GM12878 (cell line): ENCODE measurements at regions not wholly inside any gene's neighbourhood (a gene's known extent, or its start where the extent isn't known, plus 50 kb on each side); places are given as distances from the start of the nearest gene placed in this dataset.

Experiments used
- ATAC-seq: fragments of 200-7000 bp; cut with Tn5 transposase; 3 replicates; pipeline ENCODE4 v1.9.1; 2020; ENCODE audit warnings: mild to moderate bottlenecking, moderate library complexity
- BruUV-seq: library from RNA; stranded (reverse); fragments of 400-500 nt; replicated peaks from 2 replicates; lab custom pipeline; 2021; lab: Mats Ljungman, UMichigan
- CTCF ChIA-PET: fragments of 300-600 bp; sonication (Branson Sonifier 250); formaldehyde crosslinking; extraction: SDS; loops from one replicate; lab custom pipeline; 2021; ENCODE audit warnings: inconsistent platforms; lab: Yijun Ruan, JAX
- POLR2A ChIA-PET: fragments of 350-600 bp; formaldehyde crosslinking; extraction: SDS; loops from one replicate; lab custom pipeline; 2021; ENCODE audit warnings: inconsistent platforms; lab: Charles Lee
- RAD21 ChIA-PET: fragments of 300-600 bp; sonication (Branson Sonifier 250); formaldehyde crosslinking; loops from one replicate; lab custom pipeline; 2023; ENCODE audit warnings: antibody characterized with exemption; ENCODE audit not compliant: unreplicated experiment; lab: Charles Lee
- SMC1A ChIA-PET: fragments of 300-600 bp; sonication (Branson Sonifier 250); formaldehyde crosslinking; loops from one replicate; lab custom pipeline; 2023; ENCODE audit not compliant: unreplicated experiment, uncharacterized antibody; lab: Charles Lee
- DNase-seq: peaks from one replicate; pipeline ENCODE4 v3.0.0-alpha.2; 2011; ENCODE audit warnings: low read depth, low spot score
- FAIRE-seq: peaks from 3 replicates; lab custom pipeline; 2011; peaks lifted over from hg19 to GRCh38; lab: Jason Lieb, UNC
- H2AFZ ChIP-seq: 2 replicates; pipeline ENCODE4 v1.6.0; 2011; ENCODE audit warnings: low read depth, low read length, control low read depth; ENCODE audit not compliant: control insufficient read depth
- H3K27ac ChIP-seq: 2 replicates; pipeline ENCODE4 v1.5.1; 2011; ENCODE audit warnings: control low read depth; ENCODE audit not compliant: control insufficient read depth, insufficient read depth
- H3K27me3 ChIP-seq, 2 experiments: replicated peaks in 1 of 2; 2 replicates each; pipeline versions ENCODE4 v1.6.0 to v1.6.1; 2011; ENCODE audit warnings: low read length in 1 of 2; ENCODE audit not compliant: control insufficient read depth in 2 of 2, insufficient read depth in 2 of 2
- H3K36me3 ChIP-seq, 2 experiments: 2 replicates each; pipeline ENCODE4 v1.5.1; 2011; ENCODE audit warnings: low read length in 1 of 2; ENCODE audit not compliant: control insufficient read depth in 2 of 2, insufficient read depth in 2 of 2
- H3K4me1 ChIP-seq: 2 replicates; pipeline ENCODE4 v1.6.1; 2011; ENCODE audit warnings: mild to moderate bottlenecking, low read length, moderate library complexity, mixed read lengths; ENCODE audit not compliant: control insufficient read depth, insufficient read depth
- H3K4me2 ChIP-seq: 2 replicates; pipeline ENCODE4 v1.6.0; 2011; ENCODE audit warnings: control low read depth; ENCODE audit not compliant: control insufficient read depth, insufficient read depth
- H3K4me3 ChIP-seq: fragments of 200-600 bp; sonication (generic); 2 replicates; pipeline ENCODE4 v1.5.1; 2016
- H3K79me2 ChIP-seq: 2 replicates; pipeline ENCODE4 v1.6.0; 2011; ENCODE audit warnings: low read length; ENCODE audit not compliant: control insufficient read depth, insufficient read depth
- H3K9ac ChIP-seq: 2 replicates; pipeline ENCODE4 v1.8.0; 2011; ENCODE audit warnings: low read length, control low read depth, mixed read lengths; ENCODE audit not compliant: control insufficient read depth, insufficient read depth
- H3K9me3 ChIP-seq: replicated peaks from 3 replicates; pipeline ENCODE4 v1.5.1; 2011; ENCODE audit warnings: mild to moderate bottlenecking, low read length; ENCODE audit not compliant: control insufficient read depth, insufficient read depth
- H4K20me1 ChIP-seq: 2 replicates; pipeline ENCODE4 v1.6.0; 2011; ENCODE audit not compliant: control insufficient read depth, insufficient read depth
- CEBPB ChIP-seq, 2 experiments: fragments of 150-350 bp in 1 of 2; IDR thresholded peaks; 2 replicates each; pipeline ENCODE4 v1.6.1; 2012 to 2014; ENCODE audit warnings: low read depth in 2 of 2, low read length in 2 of 2, borderline replicate concordance in 1 of 2, inconsistent platforms in 1 of 2
- DPF2 ChIP-seq: fragments of 450-650 bp; IDR thresholded peaks from 2 replicates; pipeline ENCODE4 v1.6.1; 2017; ENCODE audit warnings: mild to moderate bottlenecking
- EED ChIP-seq: sonication (generic); IDR thresholded peaks from 2 replicates; pipeline ENCODE4 v1.6.1; 2016; ENCODE audit warnings: antibody characterized with exemption, low read depth
- NFIC ChIP-seq: IDR thresholded peaks from 2 replicates; pipeline ENCODE4 v1.6.1; 2012; ENCODE audit warnings: low read depth, mild to moderate bottlenecking, inconsistent platforms, low read length, moderate library complexity
- NFYB ChIP-seq: IDR thresholded peaks from 2 replicates; pipeline ENCODE4 v1.6.1; 2011; ENCODE audit warnings: low read depth, mild to moderate bottlenecking, low read length, improper control_type of control experiment, moderate library complexity; ENCODE audit not compliant: insufficient read depth
- NR2C2 ChIP-seq: IDR thresholded peaks from 2 replicates; pipeline ENCODE4 v1.6.1; 2011; ENCODE audit warnings: borderline replicate concordance, low read depth; ENCODE audit not compliant: control insufficient read depth, insufficient read length
- PAX5 ChIP-seq: IDR thresholded peaks from 2 replicates; pipeline ENCODE4 v1.6.1; 2011; ENCODE audit warnings: low read depth, low read length, borderline replicate concordance
- POLR2A ChIP-seq: IDR thresholded peaks from 2 replicates; pipeline ENCODE4 v1.6.1; 2011; ENCODE audit warnings: low read depth, mild to moderate bottlenecking, low read length
- RFX5 ChIP-seq: IDR thresholded peaks from 2 replicates; pipeline ENCODE4 v1.6.1; 2011; ENCODE audit warnings: low read depth, low read length, improper control_type of control experiment
- SREBF2 ChIP-seq: IDR thresholded peaks from 2 replicates; pipeline ENCODE4 v1.6.1; 2012; ENCODE audit warnings: mild to moderate bottlenecking, low read length
- TCF12 ChIP-seq: IDR thresholded peaks from 2 replicates; pipeline ENCODE4 v1.6.1; 2011; ENCODE audit warnings: low read depth, mild to moderate bottlenecking, low read length
- WGBS: methylation state at CpG from one replicate; pipeline ENCODE4 v1.1.6; 2016; ENCODE audit warnings: low lambda C conversion rate; ENCODE audit not compliant: insufficient replicate concordance, insufficient coverage; ENCODE audit errors: missing lambda C conversion rate; 5-methylcytosine and 5-hydroxymethylcytosine counted together
- in situ Hi-C: fragments of 300-500 bp; cut with MboI; formaldehyde crosslinking; loops from 9 replicates; pipeline ENCODE4 v1.14.3; 2018; ENCODE audit warnings: mixed read lengths
- intact Hi-C: fragments of 100-400 bp; cut with micrococcal nuclease; formaldehyde crosslinking; loops from one replicate; pipeline ENCODE4 v1.14.2; 2022; ENCODE audit not compliant: unreplicated experiment
- TF ChIP-seq, protein P1 (sequence below): fragments of 450-650 bp; formaldehyde crosslinking; IDR thresholded peaks from 2 replicates; pipeline ENCODE4 v1.5.0; 2022; ENCODE audit warnings: mild to moderate bottlenecking, missing genetic modification characterization
- TF ChIP-seq, protein P2 (sequence below): fragments of 450-650 bp; IDR thresholded peaks from 2 replicates; pipeline ENCODE4 v1.6.1; 2016; ENCODE audit warnings: mild to moderate bottlenecking

GRCh38 chr9:82260691-82261090 is 272.1 kb downstream of the SPATA31D1 start (continued):
- TF ChIP-seq CEBPB (IDR thresholded peaks at IDR 0.05; ENCODE audit: borderline replicate concordance in 1 of 2, low read depth in 2 of 2, low read length in 2 of 2) (no peak), NFYB (no peak), SREBF2 (no peak), NFIC (no peak), POLR2A (no peak)
- TF ChIP-seq, protein P1, sequence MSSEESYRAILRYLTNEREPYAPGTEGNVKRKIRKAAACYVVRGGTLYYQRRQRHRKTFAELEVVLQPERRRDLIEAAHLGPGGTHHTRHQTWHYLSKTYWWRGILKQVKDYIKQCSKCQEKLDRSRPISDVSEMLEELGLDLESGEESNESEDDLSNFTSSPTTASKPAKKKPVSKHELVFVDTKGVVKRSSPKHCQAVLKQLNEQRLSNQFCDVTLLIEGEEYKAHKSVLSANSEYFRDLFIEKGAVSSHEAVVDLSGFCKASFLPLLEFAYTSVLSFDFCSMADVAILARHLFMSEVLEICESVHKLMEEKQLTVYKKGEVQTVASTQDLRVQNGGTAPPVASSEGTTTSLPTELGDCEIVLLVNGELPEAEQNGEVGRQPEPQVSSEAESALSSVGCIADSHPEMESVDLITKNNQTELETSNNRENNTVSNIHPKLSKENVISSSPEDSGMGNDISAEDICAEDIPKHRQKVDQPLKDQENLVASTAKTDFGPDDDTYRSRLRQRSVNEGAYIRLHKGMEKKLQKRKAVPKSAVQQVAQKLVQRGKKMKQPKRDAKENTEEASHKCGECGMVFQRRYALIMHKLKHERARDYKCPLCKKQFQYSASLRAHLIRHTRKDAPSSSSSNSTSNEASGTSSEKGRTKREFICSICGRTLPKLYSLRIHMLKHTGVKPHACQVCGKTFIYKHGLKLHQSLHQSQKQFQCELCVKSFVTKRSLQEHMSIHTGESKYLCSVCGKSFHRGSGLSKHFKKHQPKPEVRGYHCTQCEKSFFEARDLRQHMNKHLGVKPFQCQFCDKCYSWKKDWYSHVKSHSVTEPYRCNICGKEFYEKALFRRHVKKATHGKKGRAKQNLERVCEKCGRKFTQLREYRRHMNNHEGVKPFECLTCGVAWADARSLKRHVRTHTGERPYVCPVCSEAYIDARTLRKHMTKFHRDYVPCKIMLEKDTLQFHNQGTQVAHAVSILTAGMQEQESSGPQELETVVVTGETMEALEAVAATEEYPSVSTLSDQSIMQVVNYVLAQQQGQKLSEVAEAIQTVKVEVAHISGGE: no peak

DNA sequence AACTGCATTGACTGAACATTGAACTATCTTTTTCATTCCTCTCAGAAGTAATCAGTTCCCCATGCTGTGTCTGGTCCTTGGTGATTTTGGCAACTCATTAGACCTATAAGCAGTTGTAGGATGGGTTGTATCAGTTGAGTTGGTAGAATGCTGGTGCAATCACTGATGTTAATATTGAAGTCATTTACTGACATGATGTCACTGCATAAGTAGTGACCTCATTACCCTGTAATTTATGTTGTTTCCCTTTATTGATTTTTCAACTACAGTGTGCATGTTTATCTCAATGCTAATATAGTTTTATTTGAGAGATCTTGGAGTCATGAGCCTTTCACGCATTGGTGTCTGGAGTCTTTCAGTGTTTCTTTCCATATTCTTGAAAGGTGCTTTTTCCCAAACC is 275.0 kb downstream of the SPATA31D1 start:
- FAIRE-seq: no peak
- Histone ChIP-seq H3K4me3 (no peak overlapping the region), H3K27ac (no peak overlapping the region)
- intact Hi-C loops: no loop called here
- no peak for DNase-seq
- WGBS: 0% methylated on average over 1 of the region's 1 CpG
- POLR2A ChIA-PET: no interaction called here
- ATAC-seq: no peak
- no TSS peak for BruUV-seq
- TF ChIP-seq RFX5 (no peak), EED (no peak), PAX5 (no peak), NR2C2 (no peak), DPF2 (no peak), TCF12 (no peak)
- TF ChIP-seq, protein P1: no peak
- TF ChIP-seq, protein P2, sequence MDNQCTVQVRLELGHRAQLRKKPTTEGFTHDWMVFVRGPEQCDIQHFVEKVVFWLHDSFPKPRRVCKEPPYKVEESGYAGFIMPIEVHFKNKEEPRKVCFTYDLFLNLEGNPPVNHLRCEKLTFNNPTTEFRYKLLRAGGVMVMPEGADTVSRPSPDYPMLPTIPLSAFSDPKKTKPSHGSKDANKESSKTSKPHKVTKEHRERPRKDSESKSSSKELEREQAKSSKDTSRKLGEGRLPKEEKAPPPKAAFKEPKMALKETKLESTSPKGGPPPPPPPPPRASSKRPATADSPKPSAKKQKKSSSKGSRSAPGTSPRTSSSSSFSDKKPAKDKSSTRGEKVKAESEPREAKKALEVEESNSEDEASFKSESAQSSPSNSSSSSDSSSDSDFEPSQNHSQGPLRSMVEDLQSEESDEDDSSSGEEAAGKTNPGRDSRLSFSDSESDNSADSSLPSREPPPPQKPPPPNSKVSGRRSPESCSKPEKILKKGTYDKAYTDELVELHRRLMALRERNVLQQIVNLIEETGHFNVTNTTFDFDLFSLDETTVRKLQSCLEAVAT: no peak
- TF ChIP-seq, all 136 proteins: peak for 0
- no peaks in the 10 kb centered on the region for H3K36me3 ChIP-seq
- no peaks in the 10 kb centered on the region for H4K20me1 ChIP-seq
- H3K4me2 ChIP-seq: no peak overlapping the region
- CTCF ChIA-PET: no interaction called here
- no peaks in the 10 kb centered on the region for H3K4me1 ChIP-seq
- no peaks in the 10 kb centered on the region for H3K9me3 ChIP-seq
- no peaks in the 10 kb centered on the region for H3K27me3 ChIP-seq
- no peaks in the 10 kb centered on the region for H3K79me2 ChIP-seq
- in situ Hi-C loops: no loop called here
- no peak overlapping the region for H2AFZ ChIP-seq
- RAD21 ChIA-PET: no interaction called here
- H3K9ac ChIP-seq: no peak overlapping the region
- SMC1A ChIA-PET: no interaction called here
